KOPT-K1 (cell line): ENCODE measurements at regions not wholly inside any gene's neighbourhood (a gene's known extent, or its start where the extent isn't known, plus 50 kb on each side); places are given as distances from the start of the nearest gene placed in this dataset.

Experiments used
- H3K27ac ChIP-seq: fragments of 200-600 bp; sonication (generic); 2 replicates; pipeline ENCODE4 v1.5.1; 2016; ENCODE audit warnings: antibody characterized with exemption, mild to moderate bottlenecking, low read depth, low read length; ENCODE audit not compliant: poor library complexity, severe bottlenecking
- H3K36me3 ChIP-seq: fragments of 200-600 bp; sonication (generic); 2 replicates; pipeline ENCODE4 v1.5.1; 2017; ENCODE audit warnings: antibody characterized with exemption, mild to moderate bottlenecking, low read length, moderate library complexity; ENCODE audit not compliant: insufficient read depth
- H3K9me3 ChIP-seq: fragments of 200-600 bp; sonication (generic); 2 replicates; pipeline ENCODE4 v1.5.1; 2017; ENCODE audit warnings: antibody characterized with exemption, low read length, mild to moderate bottlenecking; ENCODE audit not compliant: insufficient read depth, poor library complexity, severe bottlenecking

- no peak overlapping the region for H3K27ac ChIP-seq
- H3K9me3 ChIP-seq = no peaks in the 10 kb centered on the region
- H3K36me3 ChIP-seq = no peaks in the 10 kb centered on the region
These were observed 218.3 kb downstream of the ANKRD60 start for GRCh38 chr20:58010186-58010585.

- Histone ChIP-seq H3K36me3 (no peaks in the 10 kb centered on the region), H3K9me3 (no peaks in the 10 kb centered on the region), H3K27ac (no peak overlapping the region)
These were observed 219.6 kb downstream of the ANKRD60 start for GRCh38 chr20:58008866-58009265.

GRCh38 chr20:58008413-58008812 lies 220.0 kb downstream of the ANKRD60 start:
- no peaks in the 10 kb centered on the region for H3K36me3 ChIP-seq
- H3K27ac ChIP-seq = no peak overlapping the region
- H3K9me3 ChIP-seq = no peaks in the 10 kb centered on the region

GRCh38 chr20:58007947-58008346 lies 220.5 kb downstream of the ANKRD60 start:
- no peak overlapping the region for H3K27ac ChIP-seq
- no peaks in the 10 kb centered on the region for H3K9me3 ChIP-seq
- no peaks in the 10 kb centered on the region for H3K36me3 ChIP-seq

- Histone ChIP-seq H3K9me3 (no peaks in the 10 kb centered on the region), H3K27ac (no peak overlapping the region), H3K36me3 (no peaks in the 10 kb centered on the region)
These were observed 221.8 kb downstream of the ANKRD60 start for GRCh38 chr20:58006346-58007316.

GRCh38 chr20:58005581-58006345 lies 222.7 kb downstream of the ANKRD60 start:
- Histone ChIP-seq H3K36me3 (no peaks in the 10 kb centered on the region), H3K27ac (no peak overlapping the region), H3K9me3 (no peaks in the 10 kb centered on the region)

GRCh38 chr20:58004900-58005299 lies 223.6 kb downstream of the ANKRD60 start:
- no peaks in the 10 kb centered on the region for H3K9me3 ChIP-seq
- H3K36me3 ChIP-seq = no peaks in the 10 kb centered on the region
- no peak overlapping the region for H3K27ac ChIP-seq

- no peaks in the 10 kb centered on the region for H3K9me3 ChIP-seq
- no peaks in the 10 kb centered on the region for H3K36me3 ChIP-seq
- H3K27ac ChIP-seq = no peak overlapping the region
These were observed 224.3 kb downstream of the ANKRD60 start for GRCh38 chr20:58004146-58004545.

- Histone ChIP-seq H3K36me3 (no peaks in the 10 kb centered on the region), H3K9me3 (no peaks in the 10 kb centered on the region), H3K27ac (no peak overlapping the region)
These were observed 224.9 kb downstream of the ANKRD60 start for GRCh38 chr20:58003525-58003924.

GRCh38 chr20:58002901-58003300 lies 225.6 kb downstream of the ANKRD60 start:
- Histone ChIP-seq H3K27ac (no peak overlapping the region), H3K36me3 (no peaks in the 10 kb centered on the region), H3K9me3 (no peaks in the 10 kb centered on the region)

- H3K36me3 ChIP-seq = no peaks in the 10 kb centered on the region
- peak overlapping the region; percentile 76 for H3K27ac ChIP-seq
- no peaks in the 10 kb centered on the region for H3K9me3 ChIP-seq
These were observed 226.5 kb downstream of the ANKRD60 start for GRCh38 chr20:58001946-58002345.

GRCh38 chr20:58001381-58001780 lies 227.1 kb downstream of the ANKRD60 start:
- Histone ChIP-seq H3K36me3 (no peaks in the 10 kb centered on the region), H3K27ac (peak overlapping the region; percentile 76), H3K9me3 (no peaks in the 10 kb centered on the region)

- Histone ChIP-seq H3K9me3 (no peaks in the 10 kb centered on the region), H3K27ac (peak overlapping the region; percentile 76), H3K36me3 (no peaks in the 10 kb centered on the region)
These were observed 227.6 kb downstream of the ANKRD60 start for GRCh38 chr20:58000861-58001260.

GRCh38 chr20:57999465-58000111 lies 228.9 kb downstream of the ANKRD60 start:
- H3K9me3 ChIP-seq = no peaks in the 10 kb centered on the region
- H3K27ac ChIP-seq = peak overlapping the region; percentile 76
- H3K36me3 ChIP-seq = no peaks in the 10 kb centered on the region

- no peaks in the 10 kb centered on the region for H3K9me3 ChIP-seq
- H3K27ac ChIP-seq = peak overlapping the region; percentile 76
- no peaks in the 10 kb centered on the region for H3K36me3 ChIP-seq
These were observed 229.4 kb downstream of the ANKRD60 start for GRCh38 chr20:57998981-57999464.
